ENCODE measurements at regions not wholly inside any gene's neighbourhood (a gene's known extent, or its start where the extent isn't known, plus 50 kb on each side); places are given as distances from the start of the nearest gene placed in this dataset.

DNA sequence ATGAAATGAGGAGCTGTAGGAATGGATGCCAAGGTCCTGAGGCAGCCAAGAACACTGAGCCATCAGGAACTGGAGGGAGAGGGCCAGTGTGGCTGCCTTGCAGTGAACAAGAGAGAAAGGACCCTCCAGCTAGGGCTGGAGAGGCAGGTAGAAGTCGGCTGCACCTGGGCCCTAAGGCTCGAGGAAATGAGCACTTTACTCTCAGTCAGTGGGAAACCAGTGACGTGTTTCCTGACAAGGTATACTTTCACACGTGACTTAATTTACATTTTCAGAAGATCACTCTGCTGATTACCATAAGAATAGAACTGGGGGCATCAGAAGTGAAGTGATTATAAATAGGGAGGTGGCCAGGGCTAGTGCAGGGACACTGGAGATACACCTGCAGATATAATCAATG is 115.2 kb downstream of the C17orf67 start:
- no peak for TF ChIP-seq SIN3A (IDR thresholded peaks at IDR 0.05; ENCODE audit: borderline replicate concordance, insufficient read depth, low read depth, low read length)
- no peak for TF ChIP-seq TCF7L2 (IDR thresholded peaks at IDR 0.05; ENCODE audit: low read depth, low read length)
- TF ChIP-seq, protein P1, sequence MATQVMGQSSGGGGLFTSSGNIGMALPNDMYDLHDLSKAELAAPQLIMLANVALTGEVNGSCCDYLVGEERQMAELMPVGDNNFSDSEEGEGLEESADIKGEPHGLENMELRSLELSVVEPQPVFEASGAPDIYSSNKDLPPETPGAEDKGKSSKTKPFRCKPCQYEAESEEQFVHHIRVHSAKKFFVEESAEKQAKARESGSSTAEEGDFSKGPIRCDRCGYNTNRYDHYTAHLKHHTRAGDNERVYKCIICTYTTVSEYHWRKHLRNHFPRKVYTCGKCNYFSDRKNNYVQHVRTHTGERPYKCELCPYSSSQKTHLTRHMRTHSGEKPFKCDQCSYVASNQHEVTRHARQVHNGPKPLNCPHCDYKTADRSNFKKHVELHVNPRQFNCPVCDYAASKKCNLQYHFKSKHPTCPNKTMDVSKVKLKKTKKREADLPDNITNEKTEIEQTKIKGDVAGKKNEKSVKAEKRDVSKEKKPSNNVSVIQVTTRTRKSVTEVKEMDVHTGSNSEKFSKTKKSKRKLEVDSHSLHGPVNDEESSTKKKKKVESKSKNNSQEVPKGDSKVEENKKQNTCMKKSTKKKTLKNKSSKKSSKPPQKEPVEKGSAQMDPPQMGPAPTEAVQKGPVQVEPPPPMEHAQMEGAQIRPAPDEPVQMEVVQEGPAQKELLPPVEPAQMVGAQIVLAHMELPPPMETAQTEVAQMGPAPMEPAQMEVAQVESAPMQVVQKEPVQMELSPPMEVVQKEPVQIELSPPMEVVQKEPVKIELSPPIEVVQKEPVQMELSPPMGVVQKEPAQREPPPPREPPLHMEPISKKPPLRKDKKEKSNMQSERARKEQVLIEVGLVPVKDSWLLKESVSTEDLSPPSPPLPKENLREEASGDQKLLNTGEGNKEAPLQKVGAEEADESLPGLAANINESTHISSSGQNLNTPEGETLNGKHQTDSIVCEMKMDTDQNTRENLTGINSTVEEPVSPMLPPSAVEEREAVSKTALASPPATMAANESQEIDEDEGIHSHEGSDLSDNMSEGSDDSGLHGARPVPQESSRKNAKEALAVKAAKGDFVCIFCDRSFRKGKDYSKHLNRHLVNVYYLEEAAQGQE (IDR thresholded peaks at IDR 0.05; ENCODE audit: insufficient read depth in 1 of 2, low read depth in 2 of 2, low read length in 1 of 2) = no peak
- no peak for TF ChIP-seq POLR2AphosphoS5 (IDR thresholded peaks at IDR 0.05; ENCODE audit: low read depth, low read length)
- TF ChIP-seq, protein P2, sequence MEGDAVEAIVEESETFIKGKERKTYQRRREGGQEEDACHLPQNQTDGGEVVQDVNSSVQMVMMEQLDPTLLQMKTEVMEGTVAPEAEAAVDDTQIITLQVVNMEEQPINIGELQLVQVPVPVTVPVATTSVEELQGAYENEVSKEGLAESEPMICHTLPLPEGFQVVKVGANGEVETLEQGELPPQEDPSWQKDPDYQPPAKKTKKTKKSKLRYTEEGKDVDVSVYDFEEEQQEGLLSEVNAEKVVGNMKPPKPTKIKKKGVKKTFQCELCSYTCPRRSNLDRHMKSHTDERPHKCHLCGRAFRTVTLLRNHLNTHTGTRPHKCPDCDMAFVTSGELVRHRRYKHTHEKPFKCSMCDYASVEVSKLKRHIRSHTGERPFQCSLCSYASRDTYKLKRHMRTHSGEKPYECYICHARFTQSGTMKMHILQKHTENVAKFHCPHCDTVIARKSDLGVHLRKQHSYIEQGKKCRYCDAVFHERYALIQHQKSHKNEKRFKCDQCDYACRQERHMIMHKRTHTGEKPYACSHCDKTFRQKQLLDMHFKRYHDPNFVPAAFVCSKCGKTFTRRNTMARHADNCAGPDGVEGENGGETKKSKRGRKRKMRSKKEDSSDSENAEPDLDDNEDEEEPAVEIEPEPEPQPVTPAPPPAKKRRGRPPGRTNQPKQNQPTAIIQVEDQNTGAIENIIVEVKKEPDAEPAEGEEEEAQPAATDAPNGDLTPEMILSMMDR (IDR thresholded peaks at IDR 0.05) = no peak
- Histone ChIP-seq H3K36me3 (ENCODE audit: control insufficient read depth, insufficient read depth, low read length) (no peaks in the 10 kb centered on the region), H3K27ac (ENCODE audit: low read length) (no peak overlapping the region), H3K4me1 (ENCODE audit: control insufficient read depth, insufficient read depth, low read length) (no peaks in the 10 kb centered on the region; the same call in 1 of the 2 replicates), H3K9me3 (ENCODE audit: control insufficient read depth, insufficient read depth, low read depth, low read length) (no peaks in the 10 kb centered on the region), H3K4me3 (ENCODE audit: low read depth in 2 of 2, low read length in 2 of 2) (no peak overlapping the region), H3K27me3 (ENCODE audit: control insufficient read depth, insufficient read depth, low read length) (no peaks in the 10 kb centered on the region)
- DNase-seq (ENCODE audit: low read depth, low spot score) (no peak), ATAC-seq (no peak)
- ChIA-PET POLR2A (no interaction called here), CTCF (no interaction called here)
- intact Hi-C loops (cut with micrococcal nuclease; ENCODE audit: unreplicated experiment) = loop anchor here (5.0 kb wide), 3 partner anchors 64 to 271 kb away; no protein-coding TSS in a partner anchor
- in situ Hi-C loops (cut with HindIII; ENCODE audit: low pct_unique_long_range_greater_than_20kb, low sequenced_read_pairs) = no loop called here
- no TSS peak for BruUV-seq (replicated peaks)

DNA sequence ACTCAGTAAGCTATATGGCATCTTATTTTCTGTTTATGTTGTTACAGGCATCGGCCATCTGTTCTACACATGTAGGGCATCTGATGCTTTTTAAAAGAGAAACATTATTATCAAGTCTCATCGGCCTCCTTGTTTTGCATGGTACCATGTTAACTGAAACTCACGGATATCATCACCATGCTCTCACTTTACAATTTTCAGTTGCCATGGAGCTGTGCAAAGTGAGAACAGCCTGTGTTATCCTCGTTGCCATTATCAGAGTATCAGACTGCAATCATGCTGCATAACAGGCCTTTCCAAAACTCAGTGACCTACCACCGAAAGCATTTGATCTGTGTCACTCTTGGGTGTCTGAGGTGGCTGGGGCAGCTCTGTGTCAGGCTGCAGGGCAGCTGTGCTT is 110.3 kb downstream of the C17orf67 start:
- no peak overlapping the region for H3K4me3 ChIP-seq (ENCODE audit: low read depth in 2 of 2, low read length in 2 of 2)
- TF ChIP-seq, protein P2 (IDR thresholded peaks at IDR 0.05) = no peak
- TF ChIP-seq POLR2AphosphoS5 (IDR thresholded peaks at IDR 0.05; ENCODE audit: low read depth, low read length) = no peak
- TF ChIP-seq, protein P1 (IDR thresholded peaks at IDR 0.05; ENCODE audit: insufficient read depth in 1 of 2, low read depth in 2 of 2, low read length in 1 of 2) = no peak
- TF ChIP-seq TCF7L2 (IDR thresholded peaks at IDR 0.05; ENCODE audit: low read depth, low read length) = no peak
- no peak for TF ChIP-seq SIN3A (IDR thresholded peaks at IDR 0.05; ENCODE audit: borderline replicate concordance, insufficient read depth, low read depth, low read length)
- ChIA-PET POLR2A (no interaction called here), CTCF (interaction anchor here (0.6 kb wide), 1 partner anchor 131 kb away, joined by 3 read pairs; no protein-coding TSS in a partner anchor)
- intact Hi-C loops (cut with micrococcal nuclease; ENCODE audit: unreplicated experiment) (no loop called here), in situ Hi-C loops (cut with HindIII; ENCODE audit: low pct_unique_long_range_greater_than_20kb, low sequenced_read_pairs) (no loop called here)
- H3K27ac ChIP-seq (ENCODE audit: low read length) = no peak overlapping the region
- H3K9me3 ChIP-seq (ENCODE audit: control insufficient read depth, insufficient read depth, low read depth, low read length) = no peaks in the 10 kb centered on the region
- no peaks in the 10 kb centered on the region for H3K36me3 ChIP-seq (ENCODE audit: control insufficient read depth, insufficient read depth, low read length)
- H3K27me3 ChIP-seq (ENCODE audit: control insufficient read depth, insufficient read depth, low read length) = no peaks in the 10 kb centered on the region
- no peaks in the 10 kb centered on the region for H3K4me1 ChIP-seq (ENCODE audit: control insufficient read depth, insufficient read depth, low read length)
- no peak for ATAC-seq
- no peak for DNase-seq (ENCODE audit: low read depth, low spot score)
- BruUV-seq (replicated peaks) = no TSS peak

All from Panc1 (cell line).